ENCODE measurements at regions not wholly inside any gene's neighbourhood (a gene's known extent, or its start where the extent isn't known, plus 50 kb on each side); places are given as distances from the start of the nearest gene placed in this dataset.
A peak's percentile ranks its signal among the peaks of the same experiment; 100 is the strongest.
"Not testable (repeated sequence)": the region's sequence is repeated elsewhere in the genome, so short reads cannot be mapped to it uniquely, and the experiment has no call there.

DNA sequence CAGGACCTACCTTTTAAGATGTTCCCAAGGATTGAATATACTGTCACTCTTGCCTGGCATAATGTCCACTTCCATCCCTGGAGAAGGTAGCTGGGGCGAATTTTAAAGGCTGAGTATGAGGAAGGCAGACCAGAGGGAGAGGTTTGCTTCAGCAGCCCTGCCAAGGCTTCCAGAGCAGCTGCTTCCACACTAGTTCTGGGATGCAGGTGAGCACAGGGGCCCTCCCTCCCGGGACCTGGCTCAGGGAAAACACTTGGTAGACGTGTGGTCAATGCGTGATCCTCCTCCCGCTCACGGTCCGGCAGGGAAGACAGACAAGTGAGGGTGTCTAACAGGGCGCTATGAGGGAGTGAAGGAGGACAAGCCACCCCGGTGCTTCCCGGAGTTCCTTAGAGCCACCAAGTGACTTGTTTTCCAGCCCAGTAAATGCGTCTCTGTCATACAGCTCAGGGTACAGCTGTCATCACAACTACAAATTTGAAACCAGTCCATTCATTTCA lies 327.6 kb downstream of the ARRDC4 start:
- H3K27ac Mint-ChIP-seq = no peak overlapping the region
- H3K4me1 Mint-ChIP-seq (ENCODE audit: low read depth in 2 of 2) = no peaks in the 10 kb centered on the region
- DNase-seq (no peak), ATAC-seq (replicated peaks) (no peak)
- H3K4me3 Mint-ChIP-seq = no peak overlapping the region
- no peaks in the 10 kb centered on the region for H3K27me3 Mint-ChIP-seq
- H3K9me3 Mint-ChIP-seq = no peaks in the 10 kb centered on the region
- H3K36me3 Mint-ChIP-seq (ENCODE audit: insufficient read depth) = no peaks in the 10 kb centered on the region

DNA sequence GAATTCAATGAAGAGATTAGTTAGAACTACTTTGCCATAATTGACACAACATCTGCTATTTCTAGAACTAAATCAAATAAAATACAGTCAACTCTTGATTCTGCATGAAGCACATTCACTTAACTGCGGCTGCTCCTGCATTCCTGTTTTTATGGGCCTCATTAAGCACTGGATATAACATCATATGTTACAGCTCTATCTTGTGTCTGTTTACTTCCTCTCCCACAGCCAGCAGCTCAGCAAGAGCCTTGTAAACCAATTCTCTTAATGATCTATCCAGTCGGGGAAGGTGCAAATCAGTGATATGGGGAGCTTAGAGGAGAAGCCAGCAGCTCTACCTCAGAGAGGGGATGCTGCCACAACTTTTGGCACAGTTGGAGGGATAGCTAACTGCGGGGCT lies 329.2 kb downstream of the ARRDC4 start:
- no peak for DNase-seq

DNA sequence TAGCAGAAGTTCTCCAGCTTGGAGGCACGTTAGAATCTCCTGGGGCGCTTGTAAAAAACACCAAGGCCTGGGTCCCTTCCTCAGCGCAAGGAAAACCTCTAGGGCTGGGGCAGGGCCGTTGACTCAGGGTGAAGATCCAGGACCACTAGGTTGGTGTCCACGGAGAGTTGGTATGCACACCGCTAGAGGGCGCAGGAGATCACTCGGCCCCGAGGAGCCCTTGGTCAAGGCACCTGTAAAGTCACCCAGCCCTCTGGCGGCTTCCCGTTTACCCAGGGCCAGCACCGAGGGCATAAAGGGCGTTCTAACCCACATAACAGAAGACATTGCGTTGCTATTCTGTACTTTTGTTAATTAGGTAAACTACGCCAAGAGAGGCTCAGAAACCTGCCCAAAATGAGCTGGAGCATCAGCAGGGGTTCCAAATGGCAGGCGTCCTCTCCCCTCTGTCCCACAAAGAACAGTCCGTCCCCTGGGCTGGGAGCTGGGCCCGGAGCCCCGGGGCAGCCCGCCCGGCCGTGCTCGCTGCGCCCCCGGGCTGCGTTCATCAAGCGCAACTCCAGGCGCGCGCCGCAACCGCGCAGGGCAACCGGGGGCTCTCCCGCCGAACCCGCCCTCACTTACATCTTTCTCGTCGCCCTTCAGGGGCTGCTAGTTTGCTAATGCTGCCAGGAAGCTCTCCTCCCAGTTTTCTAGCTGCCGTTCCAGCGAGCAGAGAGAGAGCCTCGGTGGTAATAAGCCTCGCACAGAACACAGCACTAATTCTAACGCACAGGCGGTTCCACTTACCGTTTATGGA lies 332.1 kb downstream of the ARRDC4 start:
- DNase-seq (no peak), ATAC-seq (replicated peaks) (no peak)
- H3K4me1 Mint-ChIP-seq (ENCODE audit: low read depth in 2 of 2) = no peaks in the 10 kb centered on the region
- no peaks in the 10 kb centered on the region for H3K27me3 Mint-ChIP-seq
- H3K27ac Mint-ChIP-seq = no peak overlapping the region
- H3K9me3 Mint-ChIP-seq = no peaks in the 10 kb centered on the region
- H3K4me3 Mint-ChIP-seq = no peak overlapping the region
- H3K36me3 Mint-ChIP-seq (ENCODE audit: insufficient read depth) = no peaks in the 10 kb centered on the region

More for the DNA sequence above, 329.2 kb downstream of the ARRDC4 start:
- no peak for ATAC-seq (replicated peaks)
- Mint-ChIP-seq H3K27me3 (no peaks in the 10 kb centered on the region), H3K4me1 (ENCODE audit: low read depth in 2 of 2) (no peaks in the 10 kb centered on the region), H3K4me3 (no peak overlapping the region), H3K9me3 (no peaks in the 10 kb centered on the region), H3K36me3 (ENCODE audit: insufficient read depth) (no peaks in the 10 kb centered on the region), H3K27ac (no peak overlapping the region)

DNA sequence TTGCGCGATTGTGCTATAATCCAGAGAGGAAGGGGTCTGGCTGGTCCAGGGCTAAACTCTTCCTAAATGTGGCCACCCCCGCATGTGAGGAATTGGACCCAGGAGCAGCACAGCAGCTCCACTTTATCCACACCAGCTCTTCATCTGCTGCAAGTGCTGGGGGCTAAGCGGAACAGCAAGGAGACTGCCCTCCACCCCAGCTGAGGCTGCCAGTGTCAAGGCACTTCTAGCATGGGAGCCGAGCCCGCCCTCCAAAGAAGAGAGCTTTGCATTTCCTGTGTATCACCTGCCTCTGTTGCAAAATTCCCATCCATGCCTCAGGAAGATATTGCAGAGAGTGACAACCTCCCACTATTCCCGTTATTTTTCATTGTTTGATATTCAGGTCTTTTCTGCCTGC lies 333.6 kb downstream of the ARRDC4 start:
- Mint-ChIP-seq H3K27ac (no peak overlapping the region), H3K27me3 (no peaks in the 10 kb centered on the region), H3K4me3 (no peak overlapping the region), H3K36me3 (ENCODE audit: insufficient read depth) (no peaks in the 10 kb centered on the region), H3K9me3 (no peaks in the 10 kb centered on the region), H3K4me1 (ENCODE audit: low read depth in 2 of 2) (no peaks in the 10 kb centered on the region)
- ATAC-seq (replicated peaks) (no peak), DNase-seq (no peak)

DNA sequence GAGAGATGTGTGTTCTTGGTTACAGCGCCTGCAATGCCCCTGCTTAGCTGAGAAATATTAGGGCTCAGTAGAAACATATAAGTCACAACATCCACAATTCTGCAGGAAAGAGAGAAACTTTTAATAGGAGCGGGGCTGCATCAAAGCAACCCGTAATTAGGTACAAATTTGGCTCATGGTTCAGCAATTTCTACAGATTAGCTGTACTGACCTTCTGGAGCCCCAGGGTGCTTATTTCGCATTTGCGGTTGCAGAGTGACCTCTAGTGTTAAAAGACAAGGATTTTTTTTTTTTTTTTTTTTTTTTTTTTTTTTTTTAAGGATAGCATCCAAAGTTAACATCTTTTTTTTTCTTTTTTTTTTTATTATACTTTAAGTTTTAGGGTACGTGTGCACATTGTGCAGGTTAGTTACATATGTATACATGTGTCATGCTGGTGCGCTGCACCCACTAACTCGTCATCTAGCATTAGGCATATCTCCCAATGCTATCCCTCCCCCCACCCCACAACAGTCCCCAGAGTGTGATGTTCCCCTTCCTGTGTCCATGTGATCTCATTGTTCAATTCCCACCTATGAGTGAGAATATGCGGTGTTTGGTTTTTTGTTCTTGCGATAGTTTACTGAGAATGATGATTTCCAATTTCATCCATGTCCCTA lies 334.7 kb downstream of the ARRDC4 start:
- H3K27me3 Mint-ChIP-seq; H3K9me3 Mint-ChIP-seq; H3K4me1 Mint-ChIP-seq (ENCODE audit: low read depth in 2 of 2); ATAC-seq (replicated peaks); H3K36me3 Mint-ChIP-seq (ENCODE audit: insufficient read depth); H3K4me3 Mint-ChIP-seq; DNase-seq; H3K27ac Mint-ChIP-seq: not testable (repeated sequence)

DNA sequence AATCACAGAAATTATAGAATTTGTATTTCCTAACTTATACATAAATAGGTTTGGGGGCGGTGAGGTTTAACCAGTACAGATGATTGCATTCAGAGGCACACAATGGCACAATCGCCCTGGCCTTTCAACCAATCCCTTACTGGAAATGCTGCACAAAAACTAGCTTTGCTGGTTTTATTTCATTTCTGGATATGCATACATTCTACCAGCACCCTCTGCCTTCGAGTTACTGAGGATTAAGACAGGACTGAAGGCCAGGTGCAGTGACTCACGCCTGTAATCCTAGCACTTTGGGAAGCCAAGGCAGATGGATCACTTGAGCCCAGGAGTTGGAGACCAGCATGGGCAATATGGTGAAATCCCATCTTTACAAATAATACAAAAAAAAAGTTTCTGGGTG lies 336.1 kb downstream of the ARRDC4 start:
- H3K4me1 Mint-ChIP-seq (ENCODE audit: low read depth in 2 of 2) = no peaks in the 10 kb centered on the region

DNA sequence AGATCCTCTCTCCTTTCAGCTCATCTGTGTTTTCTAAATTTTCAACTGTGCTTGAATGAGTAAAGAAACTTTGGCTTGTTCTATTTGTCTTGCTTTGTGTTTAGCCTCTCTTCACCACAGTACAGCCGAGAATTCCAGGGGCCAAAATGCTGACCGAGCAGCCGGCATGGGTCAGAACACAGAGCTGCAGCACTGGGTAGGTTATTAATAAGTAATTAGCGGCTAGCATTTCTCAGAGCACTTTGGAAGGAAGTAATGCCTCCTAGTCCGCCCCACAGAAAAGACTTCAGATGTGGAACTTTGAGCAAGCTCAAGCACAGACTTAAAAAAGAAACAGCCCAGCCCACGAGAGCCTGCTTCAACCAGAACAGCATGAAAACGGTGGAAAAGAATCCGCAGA lies 343.9 kb downstream of the ARRDC4 start:
- Mint-ChIP-seq H3K36me3 (ENCODE audit: insufficient read depth) (no peaks in the 10 kb centered on the region), H3K9me3 (peaks cover 0 to 4% of the 10 kb centered on the region in 2 donors), H3K4me1 (ENCODE audit: low read depth in 2 of 2) (no peaks in the 10 kb centered on the region), H3K27ac (no peak overlapping the region), H3K4me3 (no peak overlapping the region), H3K27me3 (peaks cover 7 to 24% of the 10 kb centered on the region in 2 donors)
- DNase-seq (no peak), ATAC-seq (replicated peaks) (no peak)

More for the DNA sequence above, 336.1 kb downstream of the ARRDC4 start:
- H3K27ac Mint-ChIP-seq = no peak overlapping the region
- no peaks in the 10 kb centered on the region for H3K36me3 Mint-ChIP-seq (ENCODE audit: insufficient read depth)
- ATAC-seq (replicated peaks) (no peak), DNase-seq (no peak)
- no peak overlapping the region for H3K4me3 Mint-ChIP-seq
- H3K9me3 Mint-ChIP-seq = peaks cover 0 to 3% of the 10 kb centered on the region in 2 donors
- peaks cover 7 to 16% of the 10 kb centered on the region in 2 donors for H3K27me3 Mint-ChIP-seq

DNA sequence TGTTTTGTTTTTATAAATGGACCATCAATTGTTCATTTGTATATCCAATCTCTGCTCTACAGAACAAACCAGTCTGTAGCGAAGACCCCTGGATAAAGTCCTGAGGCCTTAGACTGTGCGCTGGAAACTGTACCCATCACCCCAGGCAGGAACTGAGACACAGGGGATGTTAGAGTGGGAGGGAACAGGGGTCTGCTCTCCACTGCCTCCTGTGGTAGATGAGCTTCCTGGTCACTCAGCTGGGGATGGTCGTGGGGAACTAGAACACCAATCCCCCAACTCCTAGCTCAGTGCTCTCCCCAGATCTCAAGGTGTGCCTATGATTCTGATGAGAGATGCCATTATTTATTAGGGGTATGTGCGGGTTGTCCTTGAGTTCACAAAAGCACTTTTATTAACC lies 340.2 kb upstream of the IGF1R start:
- DNase-seq (no peak), ATAC-seq (replicated peaks) (no peak)
- Mint-ChIP-seq H3K27ac (no peak overlapping the region), H3K36me3 (ENCODE audit: insufficient read depth) (no peaks in the 10 kb centered on the region), H3K4me3 (no peak overlapping the region), H3K9me3 (no peaks in the 10 kb centered on the region), H3K4me1 (ENCODE audit: low read depth in 2 of 2) (peaks cover 0 to 2% of the 10 kb centered on the region in 2 donors), H3K27me3 (peaks cover 0 to 8% of the 10 kb centered on the region in 2 donors)

DNA sequence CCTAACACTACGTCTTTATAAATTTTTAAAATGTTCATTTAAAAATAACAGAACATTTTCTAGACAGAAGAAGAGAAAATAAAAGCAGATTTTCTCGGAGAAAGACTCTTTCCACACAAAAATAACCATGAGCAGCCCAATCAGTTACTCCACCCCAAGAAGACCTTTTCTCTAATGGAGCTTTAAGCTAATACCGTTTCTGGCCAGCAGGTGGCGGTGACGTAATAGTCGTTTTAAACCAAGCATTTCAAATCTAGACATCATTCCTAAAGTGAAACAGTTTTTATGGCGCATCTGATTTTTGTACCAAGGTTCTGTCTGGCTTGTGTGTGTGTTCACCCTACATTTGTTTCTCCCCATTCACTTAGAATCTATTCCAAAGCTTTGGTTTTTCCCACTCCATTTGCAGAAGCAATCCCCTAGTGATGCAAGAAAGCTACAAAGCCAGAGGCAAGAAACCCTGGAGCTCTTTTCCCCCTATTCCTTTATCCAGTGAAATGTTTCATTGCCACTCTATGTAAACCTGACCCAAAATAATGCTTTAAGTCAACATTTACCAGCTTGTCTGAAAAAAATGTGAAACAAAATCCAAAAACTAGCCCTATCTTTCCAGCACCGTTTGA lies 336.7 kb upstream of the IGF1R start:
- H3K27ac Mint-ChIP-seq = no peak overlapping the region
- ATAC-seq (replicated peaks) = no peak
- DNase-seq = peak; percentile 32 to 49 (median 40)
- no peaks in the 10 kb centered on the region for H3K36me3 Mint-ChIP-seq (ENCODE audit: insufficient read depth)
- H3K9me3 Mint-ChIP-seq = no peaks in the 10 kb centered on the region
- no peaks in the 10 kb centered on the region for H3K27me3 Mint-ChIP-seq
- peaks cover 0 to 2% of the 10 kb centered on the region in 2 donors for H3K4me1 Mint-ChIP-seq (ENCODE audit: low read depth in 2 of 2)
- H3K4me3 Mint-ChIP-seq = no peak overlapping the region

DNA sequence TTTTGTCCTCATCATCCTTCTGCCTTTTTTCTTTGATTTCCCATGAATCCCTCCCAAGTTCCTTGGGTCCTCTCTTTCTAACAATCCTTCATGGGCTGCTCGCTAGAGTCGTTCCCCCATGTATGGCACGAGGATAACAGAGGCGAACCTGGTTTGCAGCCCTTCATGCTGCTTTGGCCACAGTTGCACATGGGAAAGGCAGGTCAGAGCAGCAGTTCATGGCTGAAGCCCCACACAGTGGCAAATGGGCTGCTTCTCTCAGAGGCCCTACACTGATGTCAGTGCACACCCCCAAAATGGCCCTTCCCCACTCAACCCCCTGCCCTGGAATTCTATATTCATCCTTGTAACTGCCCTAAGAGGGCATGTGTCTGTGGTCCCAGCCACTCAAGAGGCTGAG lies 335.4 kb upstream of the IGF1R start:
- Mint-ChIP-seq H3K4me1 (ENCODE audit: low read depth in 2 of 2) (peaks cover 0 to 2% of the 10 kb centered on the region in 2 donors), H3K9me3 (no peaks in the 10 kb centered on the region), H3K27me3 (no peaks in the 10 kb centered on the region), H3K4me3 (no peak overlapping the region), H3K36me3 (ENCODE audit: insufficient read depth) (no peaks in the 10 kb centered on the region), H3K27ac (no peak overlapping the region)
- DNase-seq = no peak
- ATAC-seq (replicated peaks) = no peak

DNA sequence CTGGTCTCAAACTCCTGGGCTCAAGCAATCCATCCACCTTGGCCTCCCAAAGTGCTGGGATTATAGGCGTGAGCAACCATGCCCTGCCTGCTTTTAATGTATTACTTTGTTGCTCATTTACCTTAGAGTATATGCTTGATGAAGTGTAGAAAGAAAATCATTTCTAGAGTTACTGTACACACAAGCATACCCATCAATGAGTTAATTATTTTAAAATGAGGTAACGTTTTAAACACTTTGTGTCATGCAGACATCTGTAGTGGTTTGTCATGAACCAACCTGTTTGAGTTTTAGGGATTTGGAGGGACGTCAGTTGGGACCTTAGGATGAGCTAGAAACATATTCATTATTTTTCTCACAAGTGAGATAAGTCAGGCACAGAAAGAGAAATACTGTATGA lies 332.4 kb upstream of the IGF1R start:
- H3K36me3 Mint-ChIP-seq (ENCODE audit: insufficient read depth) = no peaks in the 10 kb centered on the region
- no peak overlapping the region for H3K27ac Mint-ChIP-seq
- ATAC-seq (replicated peaks) (no peak), DNase-seq (no peak)
- no peak overlapping the region for H3K4me3 Mint-ChIP-seq
- no peaks in the 10 kb centered on the region for H3K9me3 Mint-ChIP-seq
- H3K4me1 Mint-ChIP-seq (ENCODE audit: low read depth in 2 of 2) = peaks cover 0 to 2% of the 10 kb centered on the region in 2 donors
- H3K27me3 Mint-ChIP-seq = no peaks in the 10 kb centered on the region

DNA sequence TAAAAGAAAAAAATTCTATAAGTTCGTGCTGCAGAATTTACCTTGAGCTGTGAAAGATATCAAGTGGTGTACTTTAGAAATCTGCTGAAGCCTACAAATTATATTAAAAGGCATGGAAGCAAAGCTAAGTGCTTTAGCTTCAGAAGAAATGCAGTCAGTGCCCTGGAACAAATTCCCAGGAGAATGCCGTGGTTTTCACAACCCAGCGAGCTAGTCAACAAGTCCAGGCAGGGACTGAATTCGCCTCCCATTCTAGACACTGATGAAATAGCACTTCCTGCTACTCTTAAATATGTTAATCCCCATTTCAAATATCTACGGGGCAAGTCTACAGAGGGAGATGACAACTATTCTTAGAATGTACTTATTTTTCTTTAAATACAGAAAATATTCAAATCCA lies 326.4 kb upstream of the IGF1R start:
- no peak for ATAC-seq (replicated peaks)
- Mint-ChIP-seq H3K4me3 (no peak overlapping the region), H3K27me3 (no peaks in the 10 kb centered on the region), H3K27ac (no peak overlapping the region), H3K36me3 (ENCODE audit: insufficient read depth) (no peaks in the 10 kb centered on the region), H3K4me1 (ENCODE audit: low read depth in 2 of 2) (no peaks in the 10 kb centered on the region), H3K9me3 (no peaks in the 10 kb centered on the region)
- DNase-seq = no peak

DNA sequence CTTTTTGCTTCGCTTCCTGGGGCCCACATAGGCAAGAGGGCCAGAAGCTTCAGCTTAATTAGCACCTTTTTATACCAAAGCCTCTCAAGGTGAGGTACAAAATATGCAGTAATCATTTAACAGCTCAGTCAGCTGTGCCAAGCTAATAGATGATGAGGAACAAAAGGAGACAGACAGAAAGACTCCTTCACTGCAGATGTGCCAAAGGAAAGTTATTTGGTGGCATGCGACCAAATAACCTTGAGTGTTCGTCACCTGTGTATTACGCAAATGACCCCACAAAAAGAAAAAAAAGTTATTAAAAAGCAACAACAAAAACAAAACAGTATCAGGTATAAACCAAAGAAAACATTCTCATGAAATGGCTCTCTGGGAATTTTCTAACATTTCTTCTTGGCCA lies 325.8 kb upstream of the IGF1R start:
- Mint-ChIP-seq H3K36me3 (ENCODE audit: insufficient read depth) (no peaks in the 10 kb centered on the region), H3K4me1 (ENCODE audit: low read depth in 2 of 2) (no peaks in the 10 kb centered on the region), H3K4me3 (no peak overlapping the region), H3K27me3 (no peaks in the 10 kb centered on the region), H3K27ac (no peak overlapping the region), H3K9me3 (no peaks in the 10 kb centered on the region)
- DNase-seq = no peak
- ATAC-seq (replicated peaks) = no peak
